Neural cell (in vitro differentiated cells): ENCODE measurements at regions not wholly inside any gene's neighbourhood (a gene's known extent, or its start where the extent isn't known, plus 50 kb on each side); places are given as distances from the start of the nearest gene placed in this dataset.

Experiments
- EP300 ChIP-seq: fragments of 450-650 bp; conservative IDR thresholded peaks from 2 replicates; pipeline ENCODE4 v1.6.1; 2014; ENCODE audit warnings: antibody characterized with exemption, mild to moderate bottlenecking, moderate library complexity; ENCODE audit not compliant: poor library complexity, severe bottlenecking
- MXI1 ChIP-seq: fragments of 450-650 bp; conservative IDR thresholded peaks from 2 replicates; pipeline ENCODE4 v1.6.1; 2014; ENCODE audit warnings: antibody characterized with exemption, mild to moderate bottlenecking; ENCODE audit not compliant: poor library complexity, severe bottlenecking
- POLR2AphosphoS5 ChIP-seq: IDR thresholded peaks from 2 replicates; pipeline ENCODE4 v1.6.1; 2012
- REST ChIP-seq: IDR thresholded peaks from 2 replicates; pipeline ENCODE4 v1.6.1; 2012; ENCODE audit warnings: borderline replicate concordance

DNA sequence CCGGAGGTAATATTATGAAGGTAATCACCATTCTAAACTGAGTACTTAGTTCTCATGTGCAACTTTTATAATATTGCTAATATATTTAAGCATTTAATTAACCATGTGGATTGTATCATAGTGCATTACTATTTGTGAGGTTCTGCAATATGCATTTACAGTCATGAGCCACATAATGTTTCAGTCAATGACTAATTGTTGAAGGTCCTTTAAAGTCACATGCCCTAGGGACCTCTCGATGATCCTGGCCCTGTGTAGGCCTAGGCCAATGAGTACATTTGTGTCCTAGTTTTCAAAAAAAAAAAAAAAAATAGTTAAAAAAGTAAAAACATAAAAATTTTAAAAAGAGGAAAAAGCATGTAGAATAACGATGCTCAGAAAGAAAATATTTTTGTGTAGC, 298.0 kb downstream of the DSEL start:
- no peak for TF ChIP-seq POLR2AphosphoS5
- TF ChIP-seq EP300 = no peak
- TF ChIP-seq MXI1 = no peak
- TF ChIP-seq REST = no peak
